ENCODE measurements at regions not wholly inside any gene's neighbourhood (a gene's known extent, or its start where the extent isn't known, plus 50 kb on each side); places are given as distances from the start of the nearest gene placed in this dataset.
"Not testable (repeated sequence)": the region's sequence is repeated elsewhere in the genome, so short reads cannot be mapped to it uniquely, and the experiment has no call there.

DNA sequence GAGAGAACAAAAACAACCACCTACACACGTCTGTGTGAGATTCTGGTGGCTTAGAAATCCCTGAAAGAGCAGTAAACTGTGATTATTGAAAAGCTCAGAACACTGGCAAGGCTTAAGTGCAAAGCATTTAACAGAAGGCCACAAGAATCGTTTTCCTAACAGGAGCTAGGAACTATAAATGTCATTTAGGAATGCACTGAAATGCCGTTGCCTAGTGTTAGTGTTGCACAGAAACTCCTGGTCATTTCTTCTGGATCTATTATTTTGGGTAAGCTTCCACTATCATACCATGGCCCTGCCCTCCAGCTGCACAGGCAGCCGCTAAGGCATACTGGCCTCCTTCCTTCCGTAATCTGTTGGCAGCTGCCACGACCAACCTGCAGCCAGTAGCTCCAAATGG lies 923.2 kb downstream of the NLGN4X start:
- Mint-ChIP-seq H3K4me3 (no peak overlapping the region), H3K36me3 (ENCODE audit: low read depth) (no peaks in the 10 kb centered on the region), H3K27me3 (no peaks in the 10 kb centered on the region), H3K27ac (no peak overlapping the region), H3K4me1 (no peaks in the 10 kb centered on the region)
- ATAC-seq = no peak
- no peak for DNase-seq
- no peaks in the 10 kb centered on the region for H3K9me3 ChIP-seq (ENCODE audit: control insufficient read depth, low read length, poor library complexity, severe bottlenecking)

DNA sequence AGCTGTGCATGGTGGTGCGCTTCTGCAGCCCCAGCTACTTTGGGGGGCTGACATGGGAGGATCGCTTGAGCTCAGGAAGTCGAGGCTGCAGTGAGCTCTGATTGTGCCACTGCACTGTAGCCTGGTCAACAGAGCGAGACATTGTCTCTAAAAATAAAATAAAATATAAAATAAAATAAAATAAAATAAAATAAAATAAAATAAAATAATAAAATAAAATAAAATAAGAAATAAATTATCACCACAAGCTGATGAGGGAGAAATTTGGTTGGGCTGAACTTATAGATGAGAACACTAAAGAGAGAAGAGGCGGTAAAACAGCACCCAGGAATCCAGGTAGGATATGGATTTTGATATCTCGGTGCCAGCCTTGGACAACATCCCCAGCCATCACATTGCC lies 933.7 kb downstream of the NLGN4X start:
- no peaks in the 10 kb centered on the region for H3K36me3 Mint-ChIP-seq (ENCODE audit: low read depth)
- H3K4me3 Mint-ChIP-seq = no peak overlapping the region
- H3K4me1 Mint-ChIP-seq = no peaks in the 10 kb centered on the region
- no peak overlapping the region for H3K27ac Mint-ChIP-seq
- H3K27me3 Mint-ChIP-seq = no peaks in the 10 kb centered on the region
- H3K9me3 ChIP-seq (ENCODE audit: control insufficient read depth, low read length, poor library complexity, severe bottlenecking) = no peaks in the 10 kb centered on the region
- no peak for ATAC-seq
- no peak for DNase-seq

DNA sequence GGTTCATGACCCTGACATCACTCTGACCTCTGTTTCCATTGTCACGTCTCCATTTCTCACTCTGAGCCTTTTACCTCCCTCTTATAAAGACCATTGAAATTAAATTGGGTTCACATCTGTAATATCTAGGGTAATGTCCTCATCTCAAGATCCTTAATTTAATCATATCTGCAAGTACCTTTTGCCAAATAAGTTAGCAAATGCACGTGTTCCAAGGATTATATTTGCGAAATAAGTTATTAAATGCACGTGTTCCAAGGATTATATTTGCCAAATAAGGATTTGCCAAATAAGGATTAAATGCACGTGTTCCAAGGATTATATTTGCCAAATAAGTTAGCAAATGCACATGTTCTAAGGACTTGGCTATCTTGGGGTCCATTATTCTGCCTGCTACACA lies 938.0 kb downstream of the NLGN4X start:
- no peak overlapping the region for H3K4me3 Mint-ChIP-seq
- no peaks in the 10 kb centered on the region for H3K4me1 Mint-ChIP-seq
- H3K27me3 Mint-ChIP-seq = no peaks in the 10 kb centered on the region
- no peak overlapping the region for H3K27ac Mint-ChIP-seq
- no peak for ATAC-seq
- H3K36me3 Mint-ChIP-seq (ENCODE audit: low read depth) = no peaks in the 10 kb centered on the region
- no peak for DNase-seq
- no peaks in the 10 kb centered on the region for H3K9me3 ChIP-seq (ENCODE audit: control insufficient read depth, low read length, poor library complexity, severe bottlenecking)

DNA sequence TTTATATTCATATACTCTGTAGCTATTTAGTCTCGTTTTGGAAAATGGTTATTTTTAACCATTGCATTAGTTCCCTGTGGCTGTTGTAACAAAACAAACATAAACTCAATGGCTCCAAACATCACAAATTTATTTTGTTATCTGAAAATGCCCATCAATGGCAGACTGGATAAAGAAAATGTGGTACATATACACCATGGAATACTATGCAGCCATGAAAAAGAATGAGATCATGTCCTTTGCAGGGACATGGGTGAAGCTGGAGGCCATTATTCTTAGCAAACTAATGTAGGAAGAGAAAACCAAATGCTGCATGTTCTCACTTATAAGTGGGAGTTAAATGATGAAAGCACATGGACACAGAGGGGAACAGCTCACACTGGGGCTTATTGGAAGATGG lies 938.7 kb downstream of the NLGN4X start:
- not testable (repeated sequence) for H3K27ac Mint-ChIP-seq; H3K27me3 Mint-ChIP-seq; DNase-seq; H3K4me1 Mint-ChIP-seq; H3K4me3 Mint-ChIP-seq; ATAC-seq; H3K9me3 ChIP-seq (ENCODE audit: control insufficient read depth, low read length, poor library complexity, severe bottlenecking); H3K36me3 Mint-ChIP-seq (ENCODE audit: low read depth)

DNA sequence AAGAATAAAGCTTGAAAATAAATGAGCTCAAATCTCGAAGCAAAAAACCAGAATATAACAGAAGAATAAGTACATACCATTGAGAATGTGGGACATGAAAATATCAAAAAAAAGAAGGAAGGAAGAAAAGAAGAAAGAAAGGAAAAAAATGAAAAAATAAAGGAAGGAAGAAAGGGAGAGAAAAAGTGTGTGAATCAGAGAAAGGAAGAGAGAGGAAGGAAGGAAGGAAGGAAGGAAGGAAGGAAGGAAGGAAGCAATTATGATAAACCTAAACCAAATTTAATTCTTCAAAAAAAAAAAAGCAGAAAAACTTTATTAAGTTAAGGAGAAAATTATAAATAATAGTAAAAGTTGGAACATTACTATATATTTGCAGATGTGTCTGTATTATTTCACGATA lies 949.8 kb downstream of the NLGN4X start:
- ATAC-seq = no peak
- H3K27me3 Mint-ChIP-seq = no peaks in the 10 kb centered on the region

DNA sequence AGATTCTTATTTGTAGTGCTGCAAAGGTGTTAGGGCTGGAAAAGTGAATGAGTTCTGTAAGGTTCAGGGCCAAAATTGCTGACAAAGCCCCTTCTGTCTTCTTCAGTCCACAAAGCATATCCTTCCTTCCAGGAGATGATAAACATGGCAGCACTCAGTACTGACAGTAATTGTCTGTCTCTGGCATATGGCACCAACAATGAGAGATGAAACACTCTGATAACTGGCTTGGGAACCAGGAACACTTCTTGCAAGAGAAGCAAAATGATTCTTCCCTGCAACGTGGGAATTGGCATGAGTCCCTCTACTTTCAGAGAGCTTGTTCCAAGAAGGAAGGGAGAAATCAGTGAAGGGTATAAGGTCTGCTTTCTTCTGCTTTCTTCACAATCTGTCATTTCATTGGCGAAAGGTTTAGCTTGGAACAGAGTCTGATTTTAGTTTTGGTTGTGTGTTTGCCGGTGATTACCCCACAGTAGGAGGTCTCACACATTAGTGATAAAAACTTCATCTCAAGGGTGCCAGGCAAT lies 963.3 kb downstream of the NLGN4X start:
- H3K9me3 ChIP-seq (ENCODE audit: control insufficient read depth, low read length, poor library complexity, severe bottlenecking) = no peaks in the 10 kb centered on the region
- Mint-ChIP-seq H3K4me3 (no peak overlapping the region), H3K4me1 (no peaks in the 10 kb centered on the region), H3K27ac (no peak overlapping the region), H3K27me3 (no peaks in the 10 kb centered on the region), H3K36me3 (ENCODE audit: low read depth) (no peaks in the 10 kb centered on the region)
- ATAC-seq (no peak), DNase-seq (no peak)

More for the DNA sequence above, 949.8 kb downstream of the NLGN4X start:
- DNase-seq = no peak
- no peaks in the 10 kb centered on the region for H3K4me1 Mint-ChIP-seq
- H3K9me3 ChIP-seq (ENCODE audit: control insufficient read depth, low read length, poor library complexity, severe bottlenecking) = no peaks in the 10 kb centered on the region
- H3K4me3 Mint-ChIP-seq = no peak overlapping the region
- no peak overlapping the region for H3K27ac Mint-ChIP-seq
- no peaks in the 10 kb centered on the region for H3K36me3 Mint-ChIP-seq (ENCODE audit: low read depth)

DNA sequence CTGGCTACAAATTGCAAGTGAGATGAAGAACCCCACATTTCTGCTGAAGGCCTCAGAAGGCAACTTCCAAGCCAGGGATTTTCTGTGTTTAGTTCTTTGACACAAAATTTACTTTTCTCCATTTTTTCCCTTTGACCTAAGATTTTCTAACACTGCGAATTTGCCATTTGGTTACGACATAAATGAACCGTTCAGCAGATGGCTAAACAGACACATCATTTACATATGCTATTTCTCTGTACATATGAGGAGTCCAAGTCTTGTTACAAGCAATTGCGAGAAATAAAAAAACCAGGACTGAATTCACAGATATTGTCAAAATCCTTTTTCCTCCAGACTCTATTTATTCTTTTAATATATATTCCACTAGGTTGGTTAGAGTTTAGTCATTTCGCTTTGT lies 978.6 kb downstream of the NLGN4X start:
- H3K27me3 Mint-ChIP-seq = no peaks in the 10 kb centered on the region
- H3K36me3 Mint-ChIP-seq (ENCODE audit: low read depth) = no peaks in the 10 kb centered on the region
- no peak overlapping the region for H3K27ac Mint-ChIP-seq
- no peaks in the 10 kb centered on the region for H3K9me3 ChIP-seq (ENCODE audit: control insufficient read depth, low read length, poor library complexity, severe bottlenecking)
- H3K4me1 Mint-ChIP-seq = no peaks in the 10 kb centered on the region
- no peak for DNase-seq
- no peak for ATAC-seq
- no peak overlapping the region for H3K4me3 Mint-ChIP-seq

DNA sequence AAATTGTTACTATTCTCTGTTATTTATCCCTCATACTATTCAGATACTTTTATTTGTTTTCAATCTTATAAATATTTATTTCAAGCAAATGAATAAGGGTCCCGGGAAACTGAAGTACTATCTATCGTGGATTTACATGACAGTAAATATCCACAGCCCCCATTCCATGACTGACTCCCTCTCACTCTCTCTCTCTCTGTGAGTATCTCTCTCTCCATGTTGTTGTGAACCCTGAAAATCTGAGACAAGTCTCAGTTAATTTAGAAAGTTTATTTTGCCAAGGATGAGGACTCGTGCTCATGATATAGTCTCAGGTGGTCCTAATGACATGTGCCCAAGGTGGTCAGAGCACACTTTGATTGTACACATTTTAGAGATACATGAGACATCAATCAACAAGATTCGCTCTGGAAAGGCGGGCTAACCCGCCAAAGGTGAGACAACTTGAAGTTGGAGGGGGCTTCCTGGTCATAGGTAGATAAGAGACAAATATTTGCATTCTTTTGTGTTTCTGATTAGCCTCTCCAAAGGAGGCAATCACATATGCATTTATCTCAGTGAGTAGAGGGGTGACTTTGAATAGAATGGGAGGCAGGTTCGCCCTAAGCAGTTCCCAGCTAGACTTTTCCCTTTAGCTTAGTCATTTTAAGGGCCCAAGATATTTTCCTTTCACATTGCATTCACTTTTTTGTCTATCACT lies 986.4 kb downstream of the NLGN4X start:
- DNase-seq (no peak), ATAC-seq (no peak)
- Mint-ChIP-seq H3K4me1 (no peaks in the 10 kb centered on the region), H3K27ac (no peak overlapping the region), H3K36me3 (ENCODE audit: low read depth) (no peaks in the 10 kb centered on the region), H3K4me3 (no peak overlapping the region), H3K27me3 (no peaks in the 10 kb centered on the region)
- no peaks in the 10 kb centered on the region for H3K9me3 ChIP-seq (ENCODE audit: control insufficient read depth, low read length, poor library complexity, severe bottlenecking)

DNA sequence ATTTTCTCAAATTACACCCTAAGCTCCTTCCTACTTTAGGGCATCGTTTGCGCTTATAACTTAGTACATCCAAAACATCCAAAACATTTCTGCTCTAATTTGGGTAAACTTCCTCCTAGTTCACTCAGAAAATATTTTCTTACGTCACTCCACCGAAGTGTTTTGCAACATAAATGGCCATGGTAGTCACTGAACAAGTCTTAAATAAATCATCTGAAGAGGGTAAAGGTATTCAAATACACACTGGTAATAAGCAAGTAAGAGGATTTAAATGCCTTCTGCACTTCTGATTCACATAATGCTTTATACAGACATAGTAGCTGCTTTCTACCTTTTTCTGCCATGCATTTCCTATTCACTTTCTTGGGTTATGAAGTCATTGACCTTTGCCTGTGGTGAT lies 991.9 kb downstream of the NLGN4X start:
- Mint-ChIP-seq H3K4me1 (no peaks in the 10 kb centered on the region), H3K27ac (no peak overlapping the region), H3K4me3 (no peak overlapping the region), H3K36me3 (ENCODE audit: low read depth) (no peaks in the 10 kb centered on the region), H3K27me3 (no peaks in the 10 kb centered on the region)
- ATAC-seq (no peak), DNase-seq (no peak)
- H3K9me3 ChIP-seq (ENCODE audit: control insufficient read depth, low read length, poor library complexity, severe bottlenecking) = no peaks in the 10 kb centered on the region

DNA sequence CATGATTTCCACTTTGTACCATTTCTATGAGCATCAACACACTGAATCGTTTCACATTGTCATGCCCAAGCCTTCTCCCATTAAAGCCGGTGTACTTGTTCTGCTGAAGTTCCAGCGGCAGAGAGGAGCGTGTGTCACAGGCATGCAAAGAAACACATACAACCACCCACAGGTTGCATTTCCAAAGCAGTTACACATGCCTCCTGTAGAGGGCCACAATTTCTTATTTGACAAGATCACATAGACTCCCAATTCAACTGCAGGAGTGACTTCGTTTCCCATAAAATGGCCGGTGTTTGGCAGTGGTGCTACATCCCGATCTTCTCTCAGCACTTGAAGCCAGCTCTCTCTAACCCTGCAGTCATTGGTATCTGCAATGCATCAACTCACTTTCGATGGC lies 992.6 kb downstream of the NLGN4X start:
- H3K27ac Mint-ChIP-seq = no peak overlapping the region
- H3K9me3 ChIP-seq (ENCODE audit: control insufficient read depth, low read length, poor library complexity, severe bottlenecking) = no peaks in the 10 kb centered on the region
- no peak overlapping the region for H3K4me3 Mint-ChIP-seq
- H3K27me3 Mint-ChIP-seq = no peaks in the 10 kb centered on the region
- DNase-seq (no peak), ATAC-seq (no peak)
- no peaks in the 10 kb centered on the region for H3K4me1 Mint-ChIP-seq
- H3K36me3 Mint-ChIP-seq (ENCODE audit: low read depth) = no peaks in the 10 kb centered on the region

DNA sequence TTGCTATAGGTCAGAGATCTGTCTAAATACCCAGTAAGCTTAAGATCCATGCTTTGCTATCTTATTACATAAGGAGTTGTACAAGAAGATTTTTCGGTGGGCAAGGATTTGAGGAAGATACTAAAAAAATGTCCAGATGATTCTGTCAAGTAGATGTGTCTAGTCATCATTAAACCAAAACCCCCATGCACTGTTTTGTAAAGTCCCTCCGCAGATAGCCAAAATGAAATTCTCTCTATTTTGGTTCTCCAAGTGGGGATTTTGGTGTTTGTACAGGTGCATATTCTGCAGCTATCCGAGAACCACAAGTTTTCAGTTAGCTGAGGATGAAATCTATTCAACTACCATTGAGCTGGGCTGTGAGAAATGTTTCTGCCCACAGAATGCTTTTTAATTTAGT lies 994.8 kb downstream of the NLGN4X start:
- DNase-seq (no peak), ATAC-seq (no peak)
- no peaks in the 10 kb centered on the region for H3K9me3 ChIP-seq (ENCODE audit: control insufficient read depth, low read length, poor library complexity, severe bottlenecking)
- Mint-ChIP-seq H3K4me3 (no peak overlapping the region), H3K27me3 (no peaks in the 10 kb centered on the region), H3K27ac (no peak overlapping the region), H3K4me1 (no peaks in the 10 kb centered on the region), H3K36me3 (ENCODE audit: low read depth) (no peaks in the 10 kb centered on the region)

DNA sequence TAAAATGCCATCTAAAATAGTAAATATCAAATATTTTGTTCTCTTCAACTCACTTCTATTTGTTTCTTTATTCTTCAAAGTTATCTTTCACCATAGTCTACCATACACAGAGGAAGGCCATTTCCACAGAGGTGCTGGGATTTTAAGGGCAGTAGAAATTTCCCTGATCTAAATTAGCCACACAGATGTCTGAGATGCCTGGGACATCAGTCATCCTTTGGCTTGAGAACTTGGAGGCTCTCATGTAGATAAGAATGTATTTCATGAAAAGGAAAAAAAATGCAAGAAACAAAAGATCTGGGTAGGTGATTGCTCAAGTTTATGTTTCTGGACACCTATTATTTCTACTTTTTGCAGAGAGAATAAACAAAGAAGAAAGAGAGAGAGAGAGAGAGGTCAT lies 1008.2 kb downstream of the NLGN4X start:
- H3K9me3 ChIP-seq (ENCODE audit: control insufficient read depth, low read length, poor library complexity, severe bottlenecking) = no peaks in the 10 kb centered on the region
- ATAC-seq (no peak), DNase-seq (no peak)
- Mint-ChIP-seq H3K36me3 (ENCODE audit: low read depth) (no peaks in the 10 kb centered on the region), H3K27ac (no peak overlapping the region), H3K4me3 (no peak overlapping the region), H3K27me3 (no peaks in the 10 kb centered on the region), H3K4me1 (no peaks in the 10 kb centered on the region)

DNA sequence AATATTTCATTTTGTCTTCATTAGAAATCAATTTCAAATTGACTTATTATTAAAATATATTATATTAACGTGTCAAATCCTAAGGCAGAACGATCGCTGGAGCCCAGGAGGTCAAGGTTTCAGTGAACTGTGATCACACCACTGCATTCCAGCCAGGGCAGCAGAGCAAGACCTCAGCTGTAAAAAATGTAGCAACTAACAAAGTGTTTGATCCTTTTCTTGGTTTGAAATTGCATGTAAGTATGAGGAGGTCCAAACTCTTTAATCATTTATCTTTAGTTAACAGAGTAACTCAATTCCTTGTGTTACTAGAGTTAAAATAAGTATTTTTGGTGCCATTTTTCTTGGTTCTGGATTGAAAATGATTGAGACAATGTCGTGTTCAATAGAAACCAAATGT lies 1033.9 kb downstream of the NLGN4X start:
- H3K9me3 ChIP-seq (ENCODE audit: control insufficient read depth, low read length, poor library complexity, severe bottlenecking) = no peaks in the 10 kb centered on the region
- ATAC-seq (no peak), DNase-seq (no peak)
- H3K27me3 Mint-ChIP-seq = no peaks in the 10 kb centered on the region
- H3K4me3 Mint-ChIP-seq = no peak overlapping the region
- H3K36me3 Mint-ChIP-seq (ENCODE audit: low read depth) = peaks cover 2% of the 10 kb centered on the region
- H3K4me1 Mint-ChIP-seq = no peaks in the 10 kb centered on the region
- no peak overlapping the region for H3K27ac Mint-ChIP-seq

DNA sequence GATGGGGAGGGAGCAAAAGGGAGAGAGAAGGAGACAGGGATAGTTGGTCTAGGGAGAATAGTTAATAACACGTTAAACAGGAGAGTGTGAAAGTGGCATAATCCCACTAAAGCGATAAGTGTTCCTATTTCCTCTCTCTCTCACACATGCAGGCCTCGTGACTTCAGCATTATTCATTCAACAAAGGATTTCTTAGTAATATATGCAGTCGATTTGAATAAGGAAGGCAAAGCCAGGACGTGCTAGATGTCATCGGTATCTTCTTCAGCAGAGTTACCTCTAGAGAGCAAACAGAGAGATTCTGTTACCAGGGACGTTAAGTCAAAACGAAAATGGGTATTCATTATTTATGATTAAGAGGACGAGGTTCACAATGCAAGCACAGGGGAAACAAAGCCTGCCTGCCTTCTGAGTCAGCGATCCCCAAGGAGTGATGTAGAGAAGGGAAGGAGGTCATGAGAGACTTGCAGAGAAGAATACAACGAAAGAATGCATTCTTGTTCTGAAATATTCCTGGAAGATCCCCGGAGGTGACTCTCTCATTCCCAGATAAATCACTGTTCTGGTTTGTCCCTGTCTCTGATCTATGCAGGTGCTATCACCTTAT lies 1048.4 kb downstream of the NLGN4X start:
- no peak for DNase-seq
- no peaks in the 10 kb centered on the region for H3K9me3 ChIP-seq (ENCODE audit: control insufficient read depth, low read length, poor library complexity, severe bottlenecking)
- Mint-ChIP-seq H3K4me3 (no peak overlapping the region), H3K27ac (no peak overlapping the region), H3K27me3 (no peaks in the 10 kb centered on the region), H3K4me1 (no peaks in the 10 kb centered on the region), H3K36me3 (ENCODE audit: low read depth) (no peaks in the 10 kb centered on the region)
- ATAC-seq = no peak
